HG03565 (cell line): ENCODE measurements at regions not wholly inside any gene's neighbourhood (a gene's known extent, or its start where the extent isn't known, plus 50 kb on each side); places are given as distances from the start of the nearest gene placed in this dataset.

Experiments
- ATAC-seq: cut with Tn5 transposase; IDR thresholded peaks from one replicate; pipeline ENCODE4 v1.9.1; 2021; ENCODE audit warnings: mild to moderate bottlenecking, moderate library complexity; ENCODE audit not compliant: unreplicated experiment

- ATAC-seq = no peak
These were observed 167.6 kb downstream of the RND3 start for GRCh38 chr2:150319658-150320555.

GRCh38 chr2:150319085-150319484 lies 168.4 kb downstream of the RND3 start:
- ATAC-seq = no peak

- no peak for ATAC-seq
These were observed 175.2 kb downstream of the RND3 start for GRCh38 chr2:150312271-150312670.

- no peak for ATAC-seq
These were observed 178.0 kb downstream of the RND3 start for GRCh38 chr2:150309311-150310080.

- ATAC-seq = no peak
These were observed 180.2 kb downstream of the RND3 start for GRCh38 chr2:150307258-150307657.

GRCh38 chr2:150303281-150303680 lies 184.2 kb downstream of the RND3 start:
- ATAC-seq = no peak

GRCh38 chr2:150298571-150299305 lies 188.7 kb downstream of the RND3 start:
- no peak for ATAC-seq

- no peak for ATAC-seq
These were observed 190.5 kb downstream of the RND3 start for GRCh38 chr2:150296770-150297546.

GRCh38 chr2:150295544-150295943 lies 191.9 kb downstream of the RND3 start:
- ATAC-seq = no peak

GRCh38 chr2:150293771-150294170 lies 193.7 kb downstream of the RND3 start:
- no peak for ATAC-seq

GRCh38 chr2:150292807-150293206 lies 194.7 kb downstream of the RND3 start:
- ATAC-seq = no peak

GRCh38 chr2:150292192-150292591 lies 195.3 kb downstream of the RND3 start:
- no peak for ATAC-seq

- no peak for ATAC-seq
These were observed 200.6 kb downstream of the RND3 start for GRCh38 chr2:150286730-150287362.

- ATAC-seq = no peak
These were observed 203.4 kb downstream of the RND3 start for GRCh38 chr2:150284116-150284515.

- no peak for ATAC-seq
These were observed 204.6 kb downstream of the RND3 start for GRCh38 chr2:150282771-150283371.

GRCh38 chr2:150282357-150282756 lies 205.1 kb downstream of the RND3 start:
- ATAC-seq = no peak

- ATAC-seq = no peak
These were observed 207.2 kb downstream of the RND3 start for GRCh38 chr2:150280231-150280630.

GRCh38 chr2:150279686-150280085 lies 207.8 kb downstream of the RND3 start:
- no peak for ATAC-seq

- no peak for ATAC-seq
These were observed 210.7 kb downstream of the RND3 start for GRCh38 chr2:150276737-150277136.

- ATAC-seq = no peak
These were observed 213.4 kb downstream of the RND3 start for GRCh38 chr2:150274108-150274507.
